ENCODE measurements at regions not wholly inside any gene's neighbourhood (a gene's known extent, or its start where the extent isn't known, plus 50 kb on each side); places are given as distances from the start of the nearest gene placed in this dataset.
"Not testable (repeated sequence)": the region's sequence is repeated elsewhere in the genome, so short reads cannot be mapped to it uniquely, and the experiment has no call there.

- not testable (repeated sequence) for TF ChIP-seq POLR2A, CTCF (IDR thresholded peaks at IDR 0.05)
Observed at GRCh38 chr1:112854368-112854984, 101.5 kb downstream of the SLC16A1 start.

Measured in suprapubic skin (tissue), 3 donors.